ENCODE measurements at regions not wholly inside any gene's neighbourhood (a gene's known extent, or its start where the extent isn't known, plus 50 kb on each side); places are given as distances from the start of the nearest gene placed in this dataset.
"Not testable (repeated sequence)": the region's sequence is repeated elsewhere in the genome, so short reads cannot be mapped to it uniquely, and the experiment has no call there.

DNA sequence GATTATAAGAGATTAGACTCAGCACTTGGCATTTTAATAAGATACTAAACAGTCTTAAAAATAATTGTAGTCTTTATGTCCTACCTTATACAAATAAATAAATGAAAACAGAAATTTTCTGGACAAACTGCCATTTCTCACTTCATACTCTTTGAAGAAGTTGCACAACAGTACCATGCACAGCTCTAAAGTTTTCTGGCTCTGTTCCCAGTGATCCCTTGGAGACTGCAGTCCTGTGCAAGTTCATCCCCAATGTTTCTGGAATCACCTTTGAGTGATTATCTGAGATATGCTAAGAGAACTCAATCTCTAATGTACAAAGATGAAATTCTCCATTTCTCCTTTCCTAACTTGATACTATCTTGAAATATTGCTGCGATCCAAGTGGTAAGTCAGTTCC is 330.4 kb upstream of the EDIL3 start:
- H3K4me3 Mint-ChIP-seq: no peak overlapping the region
- no peaks in the 10 kb centered on the region for H3K9me3 Mint-ChIP-seq
- H3K36me3 Mint-ChIP-seq: no peaks in the 10 kb centered on the region
- no peaks in the 10 kb centered on the region for H3K27me3 Mint-ChIP-seq
- no peak overlapping the region for H3K27ac Mint-ChIP-seq
- H3K4me1 Mint-ChIP-seq (ENCODE audit: unreplicated experiment): no peaks in the 10 kb centered on the region
- TF ChIP-seq, protein P1, sequence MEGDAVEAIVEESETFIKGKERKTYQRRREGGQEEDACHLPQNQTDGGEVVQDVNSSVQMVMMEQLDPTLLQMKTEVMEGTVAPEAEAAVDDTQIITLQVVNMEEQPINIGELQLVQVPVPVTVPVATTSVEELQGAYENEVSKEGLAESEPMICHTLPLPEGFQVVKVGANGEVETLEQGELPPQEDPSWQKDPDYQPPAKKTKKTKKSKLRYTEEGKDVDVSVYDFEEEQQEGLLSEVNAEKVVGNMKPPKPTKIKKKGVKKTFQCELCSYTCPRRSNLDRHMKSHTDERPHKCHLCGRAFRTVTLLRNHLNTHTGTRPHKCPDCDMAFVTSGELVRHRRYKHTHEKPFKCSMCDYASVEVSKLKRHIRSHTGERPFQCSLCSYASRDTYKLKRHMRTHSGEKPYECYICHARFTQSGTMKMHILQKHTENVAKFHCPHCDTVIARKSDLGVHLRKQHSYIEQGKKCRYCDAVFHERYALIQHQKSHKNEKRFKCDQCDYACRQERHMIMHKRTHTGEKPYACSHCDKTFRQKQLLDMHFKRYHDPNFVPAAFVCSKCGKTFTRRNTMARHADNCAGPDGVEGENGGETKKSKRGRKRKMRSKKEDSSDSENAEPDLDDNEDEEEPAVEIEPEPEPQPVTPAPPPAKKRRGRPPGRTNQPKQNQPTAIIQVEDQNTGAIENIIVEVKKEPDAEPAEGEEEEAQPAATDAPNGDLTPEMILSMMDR (conservative IDR thresholded peaks at IDR 0.05): no peak
- no peak for DNase-seq (ENCODE audit: extremely low spot score, unreplicated experiment)

DNA sequence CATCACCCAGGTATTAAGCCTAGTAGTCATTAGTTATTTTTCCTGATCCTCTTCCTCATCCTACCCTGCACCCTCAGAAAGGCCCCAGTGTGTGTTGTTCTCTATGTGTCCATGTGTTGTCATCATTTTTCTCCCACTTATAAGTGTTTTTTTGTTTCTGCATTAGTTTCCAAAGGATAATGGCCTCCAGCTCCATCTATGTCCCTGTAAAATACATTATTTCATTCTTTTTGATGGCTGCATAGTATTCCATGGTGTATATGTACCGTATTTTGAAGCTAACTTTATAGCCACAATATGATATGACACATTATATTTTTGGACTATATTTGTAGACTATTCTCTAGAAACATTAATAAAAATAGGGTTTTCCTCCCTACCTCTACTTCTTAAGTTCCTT is 324.4 kb upstream of the EDIL3 start:
- Mint-ChIP-seq H3K27me3 (no peaks in the 10 kb centered on the region), H3K27ac (no peak overlapping the region), H3K4me3 (no peak overlapping the region), H3K36me3 (no peaks in the 10 kb centered on the region), H3K9me3 (no peaks in the 10 kb centered on the region), H3K4me1 (ENCODE audit: unreplicated experiment) (no peaks in the 10 kb centered on the region)
- no peak for DNase-seq (ENCODE audit: extremely low spot score, unreplicated experiment)
- TF ChIP-seq, protein P1 (conservative IDR thresholded peaks at IDR 0.05): no peak

GRCh38 chr5:84706678-84707641 is 322.3 kb upstream of the EDIL3 start:
- Mint-ChIP-seq H3K4me3 (no peak overlapping the region), H3K36me3 (no peaks in the 10 kb centered on the region), H3K4me1 (ENCODE audit: unreplicated experiment) (no peaks in the 10 kb centered on the region), H3K27me3 (no peaks in the 10 kb centered on the region), H3K27ac (no peak overlapping the region), H3K9me3 (no peaks in the 10 kb centered on the region)
- TF ChIP-seq, protein P1 (conservative IDR thresholded peaks at IDR 0.05): no peak
- DNase-seq (ENCODE audit: extremely low spot score, unreplicated experiment): no peak

GRCh38 chr5:84700545-84700944 is 315.9 kb upstream of the EDIL3 start:
- H3K36me3 Mint-ChIP-seq; H3K27me3 Mint-ChIP-seq; DNase-seq (ENCODE audit: extremely low spot score, unreplicated experiment); H3K9me3 Mint-ChIP-seq; H3K27ac Mint-ChIP-seq; H3K4me3 Mint-ChIP-seq; H3K4me1 Mint-ChIP-seq (ENCODE audit: unreplicated experiment): not testable (repeated sequence)

- Mint-ChIP-seq H3K9me3 (no peaks in the 10 kb centered on the region), H3K27ac (no peak overlapping the region), H3K4me3 (no peak overlapping the region), H3K36me3 (no peaks in the 10 kb centered on the region), H3K27me3 (no peaks in the 10 kb centered on the region), H3K4me1 (ENCODE audit: unreplicated experiment) (no peaks in the 10 kb centered on the region)
- no peak for DNase-seq (ENCODE audit: extremely low spot score, unreplicated experiment)
- TF ChIP-seq, protein P1 (conservative IDR thresholded peaks at IDR 0.05): no peak
Measured at GRCh38 chr5:84696651-84697050, 312.0 kb upstream of the EDIL3 start.

- no peak overlapping the region for H3K4me3 Mint-ChIP-seq
- H3K36me3 Mint-ChIP-seq: no peaks in the 10 kb centered on the region
- DNase-seq (ENCODE audit: extremely low spot score, unreplicated experiment): no peak
- H3K4me1 Mint-ChIP-seq (ENCODE audit: unreplicated experiment): no peaks in the 10 kb centered on the region
- H3K9me3 Mint-ChIP-seq: no peaks in the 10 kb centered on the region
- TF ChIP-seq, protein P1 (conservative IDR thresholded peaks at IDR 0.05): no peak
- no peaks in the 10 kb centered on the region for H3K27me3 Mint-ChIP-seq
- no peak overlapping the region for H3K27ac Mint-ChIP-seq
Measured at GRCh38 chr5:84695330-84695729, 310.6 kb upstream of the EDIL3 start.

All from type B pancreatic cell (in vitro differentiated cells).